C1 segment of cervical spinal cord (tissue), 14 donors: ENCODE measurements at regions not wholly inside any gene's neighbourhood (a gene's known extent, or its start where the extent isn't known, plus 50 kb on each side); places are given as distances from the start of the nearest gene placed in this dataset.

Experiments used
- DNase-seq, 14 donors: peaks; one replicate each; lab custom pipeline; 2025; lab: John Stamatoyannopoulos, UW

DNA sequence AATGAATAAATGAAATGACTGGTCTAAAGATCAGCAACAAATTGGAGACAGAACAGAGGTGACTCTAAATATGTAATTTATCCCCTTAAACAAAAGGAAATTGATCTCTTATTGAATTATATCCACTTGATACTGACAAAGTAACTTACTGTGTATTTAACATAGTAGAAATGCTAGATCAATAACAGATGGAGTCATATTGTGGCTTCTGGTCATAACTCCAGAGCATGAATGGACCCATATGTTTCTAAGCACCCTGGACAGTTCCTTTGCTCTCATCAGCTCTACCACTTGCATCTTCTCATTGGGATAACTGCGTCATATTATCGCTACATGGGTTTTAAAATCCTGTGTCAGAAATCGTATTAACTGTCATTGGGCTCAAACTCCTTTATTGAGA lies 222.3 kb downstream of the ETS1 start:
- DNase-seq, result no peak

DNA sequence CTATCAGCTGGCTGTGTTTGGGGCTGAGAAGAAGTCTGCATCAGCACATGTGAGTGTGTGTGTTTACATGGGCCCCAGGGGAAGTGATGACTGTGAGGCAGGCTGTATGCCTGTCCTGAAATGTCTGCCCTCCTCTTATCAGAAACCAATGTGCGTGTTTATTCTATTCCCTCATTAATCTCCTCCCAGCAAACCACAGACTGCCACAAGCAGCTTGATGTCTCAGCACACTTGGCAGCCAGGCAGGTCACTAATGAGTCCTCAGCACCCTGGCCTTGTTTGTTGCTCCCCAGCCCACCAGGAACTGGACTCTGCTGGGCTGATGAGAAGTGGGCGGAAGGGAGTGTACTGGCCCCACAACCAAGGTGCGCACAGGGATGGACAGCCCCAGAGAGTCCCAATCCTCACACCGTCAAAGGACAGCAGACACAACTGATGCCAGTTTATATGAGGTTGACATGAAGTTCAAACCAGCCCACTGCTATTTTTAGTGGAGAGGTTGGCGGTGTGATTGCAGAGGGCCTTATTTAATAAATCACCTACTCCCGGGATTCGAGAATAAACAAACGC lies 225.8 kb downstream of the ETS1 start:
- no peak for DNase-seq

DNA sequence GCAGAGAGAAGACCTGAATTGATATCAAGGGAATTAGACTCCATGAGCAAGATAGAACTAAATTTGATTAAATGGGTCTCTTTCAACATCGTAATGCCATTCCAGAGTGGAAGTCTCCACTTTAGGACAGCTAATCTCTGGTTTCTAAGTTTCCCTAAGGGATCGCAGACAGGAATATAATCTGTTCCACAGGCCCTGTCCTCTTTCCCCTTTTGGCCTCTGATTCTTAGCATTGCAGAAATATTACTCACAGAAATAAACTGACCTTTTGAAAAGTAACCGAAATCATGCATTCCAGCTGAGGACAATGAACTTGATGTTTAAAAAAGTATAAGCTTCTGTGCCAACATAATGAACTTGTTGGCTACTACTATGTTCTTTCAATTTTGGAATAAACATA lies 227.8 kb downstream of the ETS1 start:
- DNase-seq, result no peak

DNA sequence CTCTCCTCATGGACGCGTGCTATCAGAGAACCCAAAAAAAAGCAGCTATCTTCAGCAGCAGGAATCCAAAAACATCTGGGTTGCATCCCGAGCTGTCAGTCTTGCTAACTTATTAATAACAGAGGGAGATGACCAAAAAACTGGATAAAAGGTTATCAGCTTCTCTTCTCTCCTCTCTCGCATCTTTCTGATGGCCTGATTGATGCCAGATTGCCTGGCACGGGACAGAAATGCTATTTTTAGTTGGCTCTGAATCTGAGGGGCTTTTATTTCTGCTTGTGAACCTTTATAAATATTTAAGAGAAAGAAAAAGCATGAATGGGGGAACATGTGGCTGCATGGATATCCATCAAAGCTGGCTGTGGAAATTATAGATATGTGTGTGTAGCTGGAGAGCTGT lies 230.3 kb downstream of the ETS1 start:
- DNase-seq, result no peak

DNA sequence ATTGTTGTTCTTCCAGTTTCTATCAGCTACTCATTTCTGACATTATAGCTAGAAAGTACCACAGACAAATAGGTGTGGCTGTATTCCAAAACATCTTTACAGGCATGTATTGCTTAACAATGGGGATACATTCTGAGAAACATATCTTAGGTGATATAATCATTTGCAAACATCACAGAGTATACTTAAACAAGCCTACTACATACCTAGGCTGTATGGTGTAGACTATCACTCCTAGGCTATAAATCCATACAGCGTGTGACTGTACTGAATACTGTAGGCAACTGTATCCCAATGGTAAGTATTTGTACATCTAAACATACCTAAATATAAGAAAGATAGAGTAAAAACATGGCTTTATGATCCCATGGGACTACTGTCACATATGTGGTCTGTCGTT lies 231.8 kb downstream of the ETS1 start:
- no peak for DNase-seq

DNA sequence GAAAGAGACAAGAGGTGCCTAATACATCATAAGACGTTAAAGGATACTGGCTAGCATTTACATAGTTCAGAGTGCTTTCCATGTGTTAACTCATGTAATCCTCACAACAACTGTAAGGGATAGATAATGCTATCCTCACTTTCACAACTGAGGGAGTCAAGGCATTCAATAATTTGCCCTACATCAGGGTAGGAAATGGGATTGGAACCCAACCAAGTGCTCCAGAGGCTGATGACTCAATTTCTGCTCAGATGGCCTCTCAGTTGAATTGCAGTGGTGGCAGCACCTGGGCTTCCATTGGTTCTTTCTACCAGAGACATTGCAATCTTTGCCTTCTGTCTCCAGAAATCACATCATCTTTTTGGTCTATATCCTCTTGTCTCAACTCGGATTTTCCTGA lies 232.9 kb downstream of the ETS1 start:
- no peak for DNase-seq

DNA sequence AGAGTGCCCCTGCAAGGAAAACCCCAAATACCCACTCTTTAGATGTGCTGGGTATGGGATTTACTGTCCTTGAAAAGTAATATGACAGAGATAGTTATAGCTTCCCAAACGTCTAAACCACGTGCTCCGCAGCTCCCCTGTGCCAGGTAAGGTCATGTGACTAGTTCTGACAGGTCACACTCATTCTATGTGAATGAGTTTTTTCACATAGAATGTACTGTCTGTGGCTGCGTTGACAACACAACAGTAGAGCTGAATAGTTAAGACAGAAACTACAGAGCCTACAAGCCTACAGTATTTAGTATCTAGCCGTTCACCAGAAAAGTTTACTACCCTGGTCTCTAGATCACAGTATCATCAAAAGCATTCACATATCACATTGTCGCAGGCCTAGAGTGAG lies 236.2 kb downstream of the ETS1 start:
- no peak for DNase-seq

DNA sequence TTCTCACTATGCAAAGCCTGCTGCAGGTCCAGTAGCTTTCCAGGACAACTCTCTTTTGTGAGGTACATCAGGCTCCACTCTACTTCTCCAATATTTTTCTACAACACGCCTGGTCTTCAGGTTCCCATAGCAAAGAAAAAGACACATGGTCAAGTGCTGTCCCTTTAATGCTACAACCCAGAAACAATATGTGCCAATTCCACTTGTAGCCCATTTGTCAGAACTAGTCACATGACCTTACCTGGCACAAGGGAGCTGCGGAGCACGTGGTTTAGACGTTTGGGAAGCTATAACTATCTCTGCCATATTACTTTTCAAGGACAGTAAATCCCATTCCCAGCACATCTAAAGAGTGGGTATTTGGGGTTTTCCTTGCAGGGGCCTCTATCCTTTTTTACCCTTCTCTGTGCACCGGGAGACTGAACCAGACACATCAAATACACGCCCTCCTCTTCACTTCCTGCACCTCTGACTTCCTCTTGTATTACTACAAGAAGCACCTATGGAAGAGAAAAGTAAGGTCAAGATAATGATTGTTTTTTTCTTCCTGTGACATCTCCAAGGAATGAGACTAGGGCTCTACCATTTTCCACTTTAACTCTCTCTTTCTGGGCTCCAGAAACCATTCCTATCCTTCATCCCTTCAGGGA lies 237.6 kb downstream of the ETS1 start:
- no peak for DNase-seq

DNA sequence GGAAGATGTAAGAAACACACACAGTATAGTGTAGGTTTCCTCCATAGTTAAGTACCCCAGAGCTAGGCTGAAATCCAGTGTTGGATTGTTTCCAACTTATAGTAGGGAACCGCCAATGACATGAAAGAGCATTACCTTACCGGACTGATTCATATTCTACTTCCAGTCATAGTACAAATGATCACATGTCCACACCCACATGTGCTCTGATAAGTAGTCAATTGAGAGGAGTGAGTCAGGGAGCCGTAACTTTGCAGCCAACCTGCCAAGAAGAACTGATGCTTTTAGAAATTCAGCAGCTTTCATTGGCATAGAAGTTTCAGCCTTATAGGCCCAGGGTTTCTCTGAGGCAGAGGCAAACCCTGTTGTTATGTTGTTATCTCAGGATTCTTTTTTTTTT lies 240.6 kb downstream of the ETS1 start:
- DNase-seq, result no peak

DNA sequence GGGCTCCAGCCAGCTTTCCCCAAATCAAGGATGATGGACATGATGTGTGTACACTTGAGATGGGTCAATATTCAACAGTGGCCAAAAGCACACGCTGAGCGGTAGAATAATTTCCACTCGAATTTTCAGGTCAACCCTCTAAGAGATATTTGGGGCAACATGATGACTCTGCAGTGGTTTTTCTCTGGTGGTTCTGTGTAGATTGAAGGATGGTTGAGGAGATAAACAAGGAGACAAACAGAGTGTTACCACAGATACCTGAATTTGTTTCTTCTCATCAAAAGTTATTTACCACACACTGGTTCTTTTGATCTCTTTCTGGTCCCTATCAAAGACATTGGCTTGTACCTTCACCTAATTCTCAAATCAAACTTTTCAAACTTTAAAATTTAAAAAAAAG lies 242.0 kb downstream of the ETS1 start:
- no peak for DNase-seq

DNA sequence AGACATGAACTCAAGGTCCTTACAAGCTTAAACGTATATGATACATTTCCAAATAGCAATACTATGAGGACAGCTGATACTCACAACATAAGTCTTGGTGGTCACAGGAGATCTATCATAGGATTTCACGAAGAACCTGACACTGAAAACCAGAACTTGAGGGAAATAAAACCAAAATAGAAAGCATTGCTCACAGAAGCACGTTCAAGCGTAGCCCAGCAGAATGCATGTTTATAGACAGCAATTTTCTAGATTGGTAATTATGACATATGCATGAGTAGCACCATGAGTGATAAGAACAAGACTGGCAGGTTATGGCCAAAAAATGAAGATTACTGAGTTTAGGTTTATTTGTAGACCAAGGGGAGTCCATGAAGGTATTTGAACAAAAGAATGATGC lies 243.5 kb downstream of the ETS1 start:
- no peak for DNase-seq

DNA sequence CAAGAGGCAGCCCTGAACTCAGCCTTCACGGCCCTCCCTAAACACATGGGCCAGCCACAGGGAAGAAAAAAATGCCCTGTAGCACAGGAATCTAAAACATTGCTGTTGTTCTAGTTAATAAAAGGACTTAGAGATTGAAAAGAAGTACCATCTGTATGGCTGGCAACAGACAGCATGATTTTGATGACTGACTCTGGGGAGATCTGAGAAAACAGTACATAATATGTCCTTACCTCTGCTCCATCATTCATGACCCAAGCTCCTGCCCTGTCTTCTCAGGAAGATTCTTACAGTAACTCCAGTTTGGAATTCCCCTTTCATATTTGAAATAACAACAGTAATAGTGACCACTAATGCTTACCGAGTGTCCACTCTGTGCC lies 244.2 kb downstream of the ETS1 start:
- no peak for DNase-seq

DNA sequence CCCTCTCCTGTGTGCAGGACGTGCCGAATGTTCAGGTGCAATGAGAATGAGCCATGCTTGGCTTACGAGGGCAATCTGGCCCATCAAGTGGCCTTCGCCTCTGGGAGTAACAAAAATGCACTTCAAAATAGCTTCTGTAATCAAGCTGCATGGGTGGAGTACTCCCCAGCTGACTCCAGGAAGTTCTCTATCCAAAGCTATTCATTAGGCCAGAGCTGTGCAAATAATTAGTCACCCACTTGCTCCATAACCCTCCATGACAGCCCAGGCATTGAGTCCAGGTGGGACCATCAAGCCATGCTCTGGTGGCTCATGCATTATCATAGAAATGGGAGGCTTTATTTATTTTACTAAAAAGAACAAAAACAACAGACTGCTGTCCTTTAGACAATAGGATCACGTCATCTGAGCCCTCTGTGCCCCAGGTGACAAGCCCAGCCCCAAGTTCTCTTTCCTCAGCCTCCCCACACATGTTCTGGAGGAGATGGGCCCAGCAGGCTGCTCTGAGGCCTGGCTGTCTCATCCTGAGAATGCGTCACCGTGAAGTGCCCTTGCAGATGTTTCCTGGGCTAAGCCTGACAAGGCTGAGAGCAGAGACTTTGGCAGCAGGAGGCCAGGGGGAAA lies 244.7 kb downstream of the ETS1 start:
- no peak for DNase-seq

DNA sequence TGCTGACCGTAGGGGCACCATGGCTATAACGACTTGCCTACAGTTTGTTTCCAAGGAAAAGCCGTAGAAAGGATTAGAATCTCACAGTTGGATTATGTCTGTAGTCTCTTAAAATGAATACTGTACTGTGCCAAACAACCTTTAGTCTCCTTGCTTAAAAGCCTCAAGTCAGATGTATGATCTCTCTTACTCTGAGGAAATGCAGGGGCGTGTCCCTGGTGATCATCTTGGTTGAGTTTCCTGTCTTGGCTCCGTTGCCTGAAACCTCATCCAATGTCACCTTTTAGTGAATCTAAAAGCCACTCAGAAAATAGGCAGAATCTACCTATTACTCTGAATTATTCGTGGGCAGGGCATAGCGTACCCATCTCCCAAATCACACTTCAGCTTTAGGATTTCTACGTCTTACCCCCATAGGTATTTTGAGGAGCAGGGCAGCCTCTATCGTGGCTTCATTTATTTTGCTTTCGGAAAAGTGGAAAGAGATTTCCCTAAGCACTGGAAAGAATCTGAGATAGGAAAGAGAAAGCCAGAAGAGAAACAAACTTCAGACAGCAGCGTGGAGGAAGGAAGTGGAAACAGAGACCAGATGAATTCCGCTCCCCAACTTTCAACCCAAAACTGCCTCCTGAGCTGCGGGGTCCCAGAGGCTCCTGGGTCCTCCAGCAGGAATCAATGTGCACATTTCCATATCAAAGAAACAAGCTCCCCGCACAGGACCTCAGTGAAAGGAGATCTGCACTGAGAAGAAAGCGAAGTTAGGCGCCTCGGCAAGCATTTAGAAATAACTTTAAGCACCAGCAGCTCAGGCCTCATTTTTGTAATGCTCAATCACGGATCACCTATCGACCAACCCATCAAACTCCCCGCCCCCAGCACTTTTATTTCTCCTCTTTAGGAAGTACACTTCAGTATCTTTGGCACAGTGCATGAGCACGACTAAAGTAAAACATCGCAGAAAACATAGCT lies 245.8 kb downstream of the ETS1 start:
- no peak for DNase-seq

DNA sequence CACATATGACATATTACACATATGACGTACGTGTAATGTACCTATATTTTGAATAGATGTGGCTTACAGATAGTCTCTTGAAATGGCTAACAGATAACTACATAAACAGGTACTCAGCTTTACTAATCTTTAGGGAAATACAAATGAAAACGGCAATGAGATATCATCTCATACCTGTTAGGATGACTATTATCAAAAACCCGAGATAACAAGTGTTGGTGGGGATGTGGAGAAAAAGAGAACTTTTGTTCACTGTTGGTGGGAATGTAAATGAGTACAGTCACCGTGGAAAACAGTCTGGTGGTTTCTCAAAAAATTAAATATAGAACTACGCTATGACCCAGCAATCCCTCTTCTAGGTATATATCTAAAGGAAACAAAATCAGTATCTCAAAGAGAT lies 247.6 kb downstream of the ETS1 start:
- DNase-seq, result no peak

DNA sequence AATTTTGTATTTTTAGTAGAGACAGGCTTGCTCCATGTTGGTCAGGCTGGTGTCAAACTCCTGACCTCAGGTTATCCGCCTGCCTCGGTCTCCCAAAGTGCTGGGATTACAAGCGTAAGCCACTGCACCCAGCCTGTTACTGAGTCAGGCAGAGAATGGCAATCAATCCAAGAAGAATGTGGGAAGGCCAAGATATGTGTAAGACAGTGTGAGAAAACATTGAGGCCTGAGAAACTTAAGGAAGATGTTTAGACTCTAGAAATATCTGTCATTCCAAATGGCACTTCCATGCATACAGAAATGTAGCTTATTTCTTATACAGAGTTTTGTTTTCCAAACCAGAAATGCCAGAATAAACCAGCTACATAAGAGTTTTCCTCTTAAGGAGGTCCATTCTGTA lies 248.5 kb downstream of the ETS1 start:
- DNase-seq, result no peak

DNA sequence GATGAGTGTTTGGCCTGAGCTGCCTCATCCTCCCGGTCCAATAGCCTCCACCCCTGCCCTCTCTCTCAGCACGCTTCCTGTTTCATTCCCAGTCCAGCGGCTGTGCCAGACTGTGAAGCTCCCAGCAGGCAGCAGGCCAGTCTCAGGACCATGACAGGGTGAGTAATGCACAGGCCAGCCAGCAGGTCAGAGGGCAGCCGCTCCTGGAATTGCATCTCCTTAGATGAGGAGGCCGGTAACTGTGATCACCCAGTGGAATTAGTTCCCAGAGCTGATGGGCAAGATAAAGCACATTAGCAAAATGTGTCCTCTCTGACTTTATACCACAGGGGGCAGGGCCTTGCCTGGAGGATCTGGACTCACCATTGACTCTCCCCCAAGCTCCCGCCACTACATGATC lies 251.2 kb downstream of the ETS1 start:
- no peak for DNase-seq

DNA sequence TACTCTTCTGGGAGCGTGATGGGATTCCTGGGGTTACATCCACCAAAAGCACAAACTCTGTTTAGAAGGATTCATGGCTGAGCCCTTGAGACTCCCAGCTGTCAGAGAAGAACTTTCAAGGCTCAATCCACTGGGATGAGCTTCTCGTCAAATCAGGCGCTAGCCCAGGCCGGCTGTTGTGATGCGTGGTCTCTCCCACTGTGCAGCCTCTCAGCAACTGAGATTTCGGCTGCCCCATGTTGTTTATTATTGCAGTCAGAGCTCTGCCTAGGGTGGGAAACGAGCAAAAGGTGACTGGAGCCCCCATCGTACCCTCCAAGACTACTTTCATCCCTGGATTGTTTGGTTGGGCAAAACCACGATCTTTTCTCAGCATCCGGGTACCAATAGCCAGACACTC lies 251.6 kb downstream of the ETS1 start:
- no peak for DNase-seq

DNA sequence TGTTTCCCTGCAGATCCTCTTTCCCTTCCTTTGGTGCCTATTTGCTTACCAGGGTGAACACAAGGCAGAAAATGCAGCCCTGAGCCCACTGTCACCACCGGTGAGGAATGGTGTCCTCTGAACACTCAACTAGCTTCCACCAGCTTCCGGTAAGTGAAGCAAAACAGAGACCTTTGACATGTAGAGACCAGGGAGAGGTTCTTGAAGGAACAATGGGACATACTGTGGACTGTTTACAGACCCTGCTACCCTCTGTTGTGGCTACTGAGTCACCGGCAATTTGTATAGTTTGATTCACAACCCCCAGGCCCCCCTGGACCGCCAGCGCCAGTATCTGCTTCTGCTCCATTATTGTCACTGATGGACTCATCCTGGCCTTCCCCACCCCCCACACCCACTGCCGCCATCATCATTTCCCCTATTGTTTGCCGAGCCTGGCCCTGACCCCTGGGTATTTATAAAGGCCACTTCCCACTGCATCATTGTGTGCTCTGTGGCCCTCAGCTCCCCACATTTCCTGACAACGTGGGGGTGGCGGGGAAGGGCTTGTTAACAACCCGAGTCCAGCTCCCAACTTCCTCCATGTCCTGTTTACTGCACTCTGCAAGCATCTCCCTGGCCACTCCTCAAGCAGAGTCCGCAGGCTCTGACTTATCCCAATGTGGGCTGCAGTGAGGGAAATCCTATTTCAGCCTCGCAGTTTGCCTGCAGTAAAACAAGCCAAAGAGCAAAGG lies 252.9 kb downstream of the ETS1 start:
- DNase-seq, result no peak

DNA sequence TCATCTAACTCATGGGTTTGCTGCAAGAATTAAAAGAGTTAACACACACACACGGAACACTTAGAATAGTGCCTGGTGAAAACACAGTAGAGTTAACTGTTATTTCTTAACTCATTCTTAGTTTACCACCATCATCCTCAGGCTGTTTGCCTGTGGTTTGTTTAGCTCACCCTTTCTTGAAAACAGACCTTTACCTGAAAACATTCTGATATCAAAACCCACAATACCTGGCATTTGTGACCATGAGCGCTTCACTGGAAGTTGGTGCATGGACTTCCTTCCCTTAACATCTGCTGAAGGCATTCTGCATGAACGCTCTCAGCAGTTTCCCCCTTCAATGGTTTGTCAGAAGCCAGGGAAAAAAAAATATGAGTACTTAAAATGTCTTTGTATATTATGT lies 256.0 kb downstream of the ETS1 start:
- DNase-seq, result no peak

DNA sequence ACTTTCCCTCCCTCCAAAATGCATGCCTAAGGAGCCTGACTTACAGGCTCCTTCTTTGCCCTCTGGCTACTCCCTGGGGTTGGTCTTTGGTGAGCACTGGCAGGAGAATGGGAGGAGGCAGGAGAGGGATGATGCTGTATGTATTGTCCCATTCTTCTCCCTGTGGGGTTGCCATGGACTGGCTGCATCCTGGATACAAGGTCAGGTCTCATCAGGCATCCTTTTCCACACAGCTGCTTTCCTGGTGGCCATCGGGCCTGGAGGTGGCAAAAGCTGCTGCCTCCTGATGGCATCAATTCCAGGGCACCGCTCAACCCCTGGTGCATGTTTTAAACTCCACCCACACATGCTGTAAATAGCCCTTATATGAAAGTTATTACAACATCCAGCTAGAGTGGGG lies 257.2 kb downstream of the ETS1 start:
- no peak for DNase-seq
